SU-DHL-6 (cell line): ENCODE measurements at regions not wholly inside any gene's neighbourhood (a gene's known extent, or its start where the extent isn't known, plus 50 kb on each side); places are given as distances from the start of the nearest gene placed in this dataset.

Experiments
- EZH2phosphoT487 ChIP-seq: fragments of 200-600 bp; sonication (generic), shearing (Covaris generic); conservative IDR thresholded peaks from 2 replicates; pipeline ENCODE4 v1.6.1; 2018; ENCODE audit warnings: mild to moderate bottlenecking, antibody characterized with exemption, low read length, moderate library complexity, mixed read lengths
- TF ChIP-seq, protein P1 (sequence below): fragments of 200-600 bp; sonication (generic); IDR thresholded peaks from one replicate; pipeline ENCODE4 v1.5.1; 2017; ENCODE audit warnings: antibody characterized with exemption, mild to moderate bottlenecking, low read length, moderate library complexity; ENCODE audit not compliant: insufficient read depth, poor library complexity, severe bottlenecking

DNA sequence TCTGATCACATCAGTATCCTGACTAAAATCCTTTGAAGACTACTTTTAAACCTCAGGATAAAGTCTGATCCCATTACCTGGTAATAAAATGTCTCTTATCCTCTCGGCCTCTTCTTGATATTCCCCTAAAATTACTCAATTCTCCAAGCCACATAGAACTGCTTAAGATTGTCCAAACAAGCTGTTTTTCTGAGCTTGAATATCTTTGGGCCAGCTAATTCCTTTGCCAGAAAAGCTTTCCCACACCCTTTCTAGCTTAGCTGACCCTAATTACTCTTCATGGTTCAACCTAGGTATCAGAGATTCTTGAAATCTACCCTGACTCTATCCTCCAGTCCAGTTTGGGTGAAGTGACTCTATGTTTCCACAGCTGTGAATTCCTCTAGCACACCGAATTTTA is 328.6 kb downstream of the CRPPA start:
- TF ChIP-seq, protein P1, sequence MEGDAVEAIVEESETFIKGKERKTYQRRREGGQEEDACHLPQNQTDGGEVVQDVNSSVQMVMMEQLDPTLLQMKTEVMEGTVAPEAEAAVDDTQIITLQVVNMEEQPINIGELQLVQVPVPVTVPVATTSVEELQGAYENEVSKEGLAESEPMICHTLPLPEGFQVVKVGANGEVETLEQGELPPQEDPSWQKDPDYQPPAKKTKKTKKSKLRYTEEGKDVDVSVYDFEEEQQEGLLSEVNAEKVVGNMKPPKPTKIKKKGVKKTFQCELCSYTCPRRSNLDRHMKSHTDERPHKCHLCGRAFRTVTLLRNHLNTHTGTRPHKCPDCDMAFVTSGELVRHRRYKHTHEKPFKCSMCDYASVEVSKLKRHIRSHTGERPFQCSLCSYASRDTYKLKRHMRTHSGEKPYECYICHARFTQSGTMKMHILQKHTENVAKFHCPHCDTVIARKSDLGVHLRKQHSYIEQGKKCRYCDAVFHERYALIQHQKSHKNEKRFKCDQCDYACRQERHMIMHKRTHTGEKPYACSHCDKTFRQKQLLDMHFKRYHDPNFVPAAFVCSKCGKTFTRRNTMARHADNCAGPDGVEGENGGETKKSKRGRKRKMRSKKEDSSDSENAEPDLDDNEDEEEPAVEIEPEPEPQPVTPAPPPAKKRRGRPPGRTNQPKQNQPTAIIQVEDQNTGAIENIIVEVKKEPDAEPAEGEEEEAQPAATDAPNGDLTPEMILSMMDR = no peak
- TF ChIP-seq EZH2phosphoT487 = no peak
